B cell (primary cell): ENCODE measurements at regions not wholly inside any gene's neighbourhood (a gene's known extent, or its start where the extent isn't known, plus 50 kb on each side); places are given as distances from the start of the nearest gene placed in this dataset.

Source experiments
- CTCF ChIP-seq: fragments of 200-600 bp; IDR thresholded peaks from one replicate; pipeline ENCODE4 v1.8.0; 2022; ENCODE audit warnings: antibody characterized with exemption, mild to moderate bottlenecking
- EZH2 ChIP-seq: IDR thresholded peaks from 2 replicates; pipeline ENCODE4 v1.6.1; 2012; ENCODE audit warnings: borderline replicate concordance, low read depth, mild to moderate bottlenecking, moderate library complexity, low read length; ENCODE audit not compliant: insufficient read depth, poor library complexity, severe bottlenecking

- TF ChIP-seq CTCF (no peak), EZH2 (no peak)
These were observed 111.7 kb upstream of the CCDC54 start for GRCh38 chr3:107265526-107265925.
